Neural progenitor cell (in vitro differentiated cells): ENCODE measurements at regions not wholly inside any gene's neighbourhood (a gene's known extent, or its start where the extent isn't known, plus 50 kb on each side); places are given as distances from the start of the nearest gene placed in this dataset.
"Not testable (repeated sequence)": the region's sequence is repeated elsewhere in the genome, so short reads cannot be mapped to it uniquely, and the experiment has no call there.

Source experiments
- CTCF ChIP-seq: fragments of 200-600 bp; sonication (generic); IDR thresholded peaks from 2 replicates; pipeline ENCODE4 v1.5.1; 2017; ENCODE audit warnings: antibody characterized with exemption, mild to moderate bottlenecking
- EZH2 ChIP-seq: fragments of 200-600 bp; sonication (generic); IDR thresholded peaks from 2 replicates; pipeline ENCODE4 v1.6.1; 2017; ENCODE audit warnings: antibody characterized with exemption, mild to moderate bottlenecking, moderate library complexity
- EZH2phosphoT487 ChIP-seq: fragments of 200-600 bp; sonication (generic); IDR thresholded peaks from 2 replicates; pipeline ENCODE4 v1.6.1; 2017; ENCODE audit warnings: antibody characterized with exemption

GRCh38 chr21:8997443-8998390 lies 1523.7 kb upstream of the TPTE start:
- not testable (repeated sequence) for TF ChIP-seq CTCF, EZH2, EZH2phosphoT487
